Smooth muscle cell (in vitro differentiated cells): ENCODE measurements at regions not wholly inside any gene's neighbourhood (a gene's known extent, or its start where the extent isn't known, plus 50 kb on each side); places are given as distances from the start of the nearest gene placed in this dataset.

ENCODE experiments used
- DNase-seq: peaks from one replicate; lab custom pipeline; 2025; ENCODE audit not compliant: unreplicated experiment; lab: John Stamatoyannopoulos, UW
- H2AFZ ChIP-seq: fragments of 200-600 bp; sonication (generic); 2 replicates; pipeline ENCODE4 v1.6.0; 2016; ENCODE audit warnings: antibody characterized with exemption, low read depth, mild to moderate bottlenecking
- H3F3A ChIP-seq: fragments of 200-600 bp; sonication (generic); 2 replicates; pipeline ENCODE4 v1.6.0; 2017; ENCODE audit warnings: antibody characterized with exemption, low read depth
- H3K27ac ChIP-seq: fragments of 200-600 bp; sonication (generic); 2 replicates; pipeline ENCODE4 v1.5.1; 2016; ENCODE audit warnings: low read depth, mild to moderate bottlenecking
- H3K27me3 ChIP-seq: fragments of 200-600 bp; sonication (generic); 2 replicates; pipeline ENCODE4 v1.6.1; 2016; ENCODE audit warnings: low read depth, mild to moderate bottlenecking
- H3K36me3 ChIP-seq: fragments of 200-600 bp; sonication (generic); 2 replicates; pipeline ENCODE4 v1.5.1; 2016; ENCODE audit warnings: low read depth
- H3K4me1 ChIP-seq: fragments of 200-600 bp; sonication (generic); 2 replicates; pipeline ENCODE4 v1.5.1; 2016; ENCODE audit warnings: low read depth
- H3K4me2 ChIP-seq: fragments of 200-600 bp; sonication (generic); 2 replicates; pipeline ENCODE4 v1.6.0; 2016; ENCODE audit warnings: mild to moderate bottlenecking
- H3K4me3 ChIP-seq: fragments of 200-600 bp; sonication (generic); 2 replicates; pipeline ENCODE4 v1.5.1; 2016; ENCODE audit warnings: mild to moderate bottlenecking
- H3K79me2 ChIP-seq: fragments of 200-600 bp; sonication (generic); 2 replicates; pipeline ENCODE4 v1.6.0; 2016; ENCODE audit warnings: low read depth, mild to moderate bottlenecking
- H3K9ac ChIP-seq: fragments of 200-600 bp; sonication (generic); 2 replicates; pipeline ENCODE4 v1.6.0; 2016; ENCODE audit warnings: low read depth
- H3K9me3 ChIP-seq: fragments of 200-600 bp; sonication (generic); replicated peaks from 2 replicates; pipeline ENCODE4 v1.5.1; 2016; ENCODE audit warnings: low read depth
- H4K20me1 ChIP-seq: fragments of 200-600 bp; sonication (generic); 2 replicates; pipeline ENCODE4 v1.6.0; 2016; ENCODE audit warnings: low read depth
- CTCF ChIP-seq: fragments of 200-600 bp; sonication (generic); IDR thresholded peaks from 2 replicates; pipeline ENCODE4 v1.5.1; 2017; ENCODE audit warnings: borderline replicate concordance, mild to moderate bottlenecking, antibody characterized with exemption; ENCODE audit not compliant: insufficient read depth, poor library complexity, severe bottlenecking
- WGBS: methylation state at CpG from one replicate; pipeline ENCODE4 v1.1.7; 2016; ENCODE audit warnings: low lambda C conversion rate; 5-methylcytosine and 5-hydroxymethylcytosine counted together

- H3K36me3 ChIP-seq: no peaks in the 10 kb centered on the region
- no peak overlapping the region for H3K4me2 ChIP-seq
- no peaks in the 10 kb centered on the region for H3F3A ChIP-seq
- no peak overlapping the region for H3K9ac ChIP-seq
- H2AFZ ChIP-seq: no peak overlapping the region
- H3K27me3 ChIP-seq: no peaks in the 10 kb centered on the region
- H3K9me3 ChIP-seq: no peaks in the 10 kb centered on the region
- no peak for TF ChIP-seq CTCF
- no peaks in the 10 kb centered on the region for H3K4me1 ChIP-seq
- 90% methylated on average over 2 of the region's 2 CpGs for WGBS
- no peak for DNase-seq
- H3K79me2 ChIP-seq: no peaks in the 10 kb centered on the region
- H4K20me1 ChIP-seq: no peaks in the 10 kb centered on the region
- H3K4me3 ChIP-seq: no peak overlapping the region
- no peak overlapping the region for H3K27ac ChIP-seq
Measured at GRCh38 chr3:145750657-145751056, 410.3 kb downstream of the PLOD2 start.

- Histone ChIP-seq H3K9ac (no peak overlapping the region), H2AFZ (no peak overlapping the region), H3K79me2 (no peaks in the 10 kb centered on the region), H4K20me1 (no peaks in the 10 kb centered on the region), H3K4me1 (no peaks in the 10 kb centered on the region), H3K27ac (no peak overlapping the region), H3K36me3 (no peaks in the 10 kb centered on the region), H3K9me3 (no peaks in the 10 kb centered on the region), H3K4me3 (no peak overlapping the region), H3K27me3 (no peaks in the 10 kb centered on the region), H3K4me2 (no peak overlapping the region), H3F3A (no peaks in the 10 kb centered on the region)
- no peak for TF ChIP-seq CTCF
- no peak for DNase-seq
- 83% methylated on average over 1 of the region's 1 CpG for WGBS
Measured at GRCh38 chr3:145752576-145752975, 408.4 kb downstream of the PLOD2 start.

GRCh38 chr3:145754605-145755289 is 406.2 kb downstream of the PLOD2 start:
- Histone ChIP-seq H2AFZ (peak overlapping the region; percentile 41), H3K9ac (no peak overlapping the region), H3K36me3 (no peaks in the 10 kb centered on the region), H3K4me3 (no peak overlapping the region), H3K4me1 (no peaks in the 10 kb centered on the region), H3F3A (no peaks in the 10 kb centered on the region), H3K27ac (no peak overlapping the region), H3K79me2 (no peaks in the 10 kb centered on the region), H4K20me1 (no peaks in the 10 kb centered on the region), H3K27me3 (no peaks in the 10 kb centered on the region), H3K9me3 (no peaks in the 10 kb centered on the region), H3K4me2 (no peak overlapping the region)
- no peak for DNase-seq
- no peak for TF ChIP-seq CTCF
- WGBS: 69% methylated on average over 3 of the region's 3 CpGs

DNA sequence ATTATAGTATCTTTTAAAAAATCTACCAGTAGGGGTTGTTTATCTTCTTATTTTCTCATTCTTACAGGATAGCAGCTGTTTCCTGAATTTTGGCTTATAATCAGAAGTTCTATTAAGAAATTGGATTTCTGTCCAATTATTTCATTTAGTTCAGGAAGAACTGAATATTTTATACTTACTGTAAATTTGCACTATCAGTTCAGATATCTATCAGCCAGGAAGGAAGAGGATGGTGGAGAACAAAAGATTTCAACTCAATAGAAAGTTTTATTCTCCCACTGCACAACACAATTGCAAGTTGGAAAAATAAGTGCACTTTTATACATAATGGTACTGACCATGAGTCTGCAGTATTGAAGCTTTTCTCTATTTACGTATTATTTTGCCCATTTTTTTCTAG is 400.9 kb downstream of the PLOD2 start:
- Histone ChIP-seq H3K4me3 (no peak overlapping the region), H3K79me2 (no peaks in the 10 kb centered on the region), H3K9me3 (no peaks in the 10 kb centered on the region), H3K27me3 (no peaks in the 10 kb centered on the region), H3K36me3 (no peaks in the 10 kb centered on the region), H3K4me1 (no peaks in the 10 kb centered on the region), H3K4me2 (no peak overlapping the region), H3K27ac (no peak overlapping the region), H2AFZ (no peak overlapping the region), H4K20me1 (no peaks in the 10 kb centered on the region), H3K9ac (no peak overlapping the region), H3F3A (no peaks in the 10 kb centered on the region)
- no peak for TF ChIP-seq CTCF
- DNase-seq: no peak
- WGBS: 100% methylated on average over 1 of the region's 1 CpG
